Endothelial cell of umbilical vein (primary cell): ENCODE measurements at regions not wholly inside any gene's neighbourhood (a gene's known extent, or its start where the extent isn't known, plus 50 kb on each side); places are given as distances from the start of the nearest gene placed in this dataset.

Source experiments
- BruUV-seq: library from RNA; stranded (reverse); fragments of 400-500 nt; replicated peaks from 2 replicates; lab custom pipeline; 2021; lab: Mats Ljungman, UMichigan
- CTCF ChIA-PET: fragments of 300-600, 350-600 bp; sonication (Branson Sonifier 250); formaldehyde crosslinking; loops from one replicate; lab custom pipeline; 2021; ENCODE audit warnings: antibody characterized with exemption, inconsistent platforms; lab: Charles Lee
- POLR2A ChIA-PET: fragments of 300-600, 350-600 bp; sonication (Branson Sonifier 250); formaldehyde crosslinking; loops from one replicate; lab custom pipeline; 2021; ENCODE audit warnings: antibody characterized with exemption, inconsistent platforms; lab: Charles Lee
- DNase-seq: peaks from one replicate; pipeline ENCODE4 v3.0.0-alpha.2; 2011; ENCODE audit warnings: low read depth, low spot score
- FAIRE-seq: peaks from 2 replicates; lab custom pipeline; 2011; peaks lifted over from hg19 to GRCh38; lab: Jason Lieb, UNC
- H2AFZ ChIP-seq: 2 replicates; pipeline ENCODE4 v1.6.0; 2012; ENCODE audit warnings: low read depth, low read length, control low read depth, inconsistent platforms
- H3K27ac ChIP-seq: 2 replicates; pipeline ENCODE4 v1.5.1; 2011; ENCODE audit warnings: low read depth, mild to moderate bottlenecking, control low read depth, low read length, moderate library complexity; ENCODE audit not compliant: insufficient read depth
- H3K27me3 ChIP-seq, 2 experiments: 2 replicates each; pipeline versions ENCODE4 v1.6.0 to v1.6.1; 2011; ENCODE audit warnings: low read length in 2 of 2, mixed read lengths in 1 of 2; ENCODE audit not compliant: control insufficient read depth in 2 of 2, insufficient read depth in 2 of 2
- H3K36me3 ChIP-seq, 2 experiments: 2 replicates in 1 of 2; 3 replicates in 1 of 2; pipeline ENCODE4 v1.5.1; 2011; ENCODE audit warnings: low read length in 2 of 2, mild to moderate bottlenecking in 1 of 2, moderate library complexity in 1 of 2; ENCODE audit not compliant: control insufficient read depth in 2 of 2, insufficient read depth in 2 of 2; ENCODE audit errors: extremely low read depth in 1 of 2
- H3K4me1 ChIP-seq: 3 replicates; pipeline ENCODE4 v1.5.1; 2011; ENCODE audit warnings: mild to moderate bottlenecking, low read length; ENCODE audit not compliant: control insufficient read depth, insufficient read depth; ENCODE audit errors: extremely low read depth
- H3K4me2 ChIP-seq: 2 replicates; pipeline ENCODE4 v1.6.1; 2011; ENCODE audit warnings: low read length, control low read depth, mixed read lengths; ENCODE audit not compliant: insufficient read depth
- H3K4me3 ChIP-seq, 3 experiments: fragments of 200-600 bp in 1 of 3; sonication (generic), shearing (Covaris generic) in 1 of 3; replicated peaks in 1 of 3; 2 replicates each; pipeline ENCODE4 v1.5.1; 2011 to 2016; ENCODE audit warnings: control low read depth in 3 of 3, low read length in 3 of 3, mild to moderate bottlenecking in 2 of 3, inconsistent platforms in 1 of 3, low read depth in 1 of 3, moderate library complexity in 1 of 3; ENCODE audit not compliant: insufficient read depth in 1 of 3
- H3K79me2 ChIP-seq: 2 replicates; pipeline ENCODE4 v1.6.0; 2012; ENCODE audit warnings: low read length, inconsistent platforms; ENCODE audit not compliant: control insufficient read depth, insufficient read depth
- H3K9ac ChIP-seq: replicated peaks from 2 replicates; pipeline ENCODE3; 2011; ENCODE audit warnings: low read length, control low read depth; ENCODE audit not compliant: insufficient read depth; ENCODE audit errors: extremely low read depth
- H3K9me1 ChIP-seq: replicated peaks from 3 replicates; pipeline ENCODE4 v1.6.0; 2011; ENCODE audit warnings: mild to moderate bottlenecking, low read length; ENCODE audit not compliant: control insufficient read depth, insufficient read depth; ENCODE audit errors: extremely low read depth
- H3K9me3 ChIP-seq: replicated peaks from 2 replicates; pipeline ENCODE4 v1.5.1; 2012; ENCODE audit warnings: low read length, inconsistent platforms; ENCODE audit not compliant: control insufficient read depth, insufficient read depth
- H4K20me1 ChIP-seq: replicated peaks from 2 replicates; pipeline ENCODE3; 2011; ENCODE audit warnings: mild to moderate bottlenecking, low read length; ENCODE audit not compliant: control insufficient read depth, insufficient read depth; ENCODE audit errors: extremely low read depth
- EZH2 ChIP-seq: IDR thresholded peaks from 2 replicates; pipeline ENCODE4 v1.6.1; 2012; ENCODE audit warnings: borderline replicate concordance, low read depth, mild to moderate bottlenecking, moderate library complexity, low read length, inconsistent platforms; ENCODE audit not compliant: severe bottlenecking
- FOS ChIP-seq: IDR thresholded peaks from 2 replicates; pipeline ENCODE4 v1.6.1; 2011; ENCODE audit warnings: mild to moderate bottlenecking, low read length, moderate library complexity, borderline replicate concordance; ENCODE audit not compliant: insufficient read depth
- GATA2 ChIP-seq: IDR thresholded peaks from 2 replicates; pipeline ENCODE4 v1.7.0; 2011; ENCODE audit warnings: low read depth, mild to moderate bottlenecking, moderate library complexity, mixed read lengths, low read length; ENCODE audit not compliant: insufficient read length, insufficient read depth
- JUN ChIP-seq: IDR thresholded peaks from 2 replicates; pipeline ENCODE4 v1.6.1; 2011; ENCODE audit warnings: borderline replicate concordance, low read depth; ENCODE audit not compliant: insufficient read length, insufficient read depth
- MAX ChIP-seq: IDR thresholded peaks from 2 replicates; pipeline ENCODE4 v1.6.1; 2011; ENCODE audit not compliant: insufficient read depth, insufficient read length
- MYC ChIP-seq: IDR thresholded peaks from one replicate; pipeline ENCODE4 v1.6.1; 2011; ENCODE audit warnings: mild to moderate bottlenecking, low read depth, low read length
- POLR2A ChIP-seq: IDR thresholded peaks from 2 replicates; pipeline ENCODE4 v1.6.1; 2012; ENCODE audit warnings: low read depth, mild to moderate bottlenecking, control low read depth, low read length
- dilution Hi-C: fragments of 300-500 bp; cut with MboI; formaldehyde crosslinking; loops from one replicate; pipeline ENCODE4 v1.15.0; 2019; ENCODE audit warnings: low sequenced_read_pairs; ENCODE audit not compliant: extremely low pct_ligation_motif_present
- intact Hi-C: fragments of 100-400 bp; cut with micrococcal nuclease; formaldehyde crosslinking; loops from one replicate; pipeline ENCODE4 v1.10.0; 2022
- TF ChIP-seq, protein P1 (sequence below), 2 donors: IDR thresholded peaks; 1 replicate in 1 of 2; 2 replicates in 1 of 2; pipeline ENCODE4 v1.5.1; 2011; ENCODE audit warnings: low read length in 2 of 2, mild to moderate bottlenecking in 2 of 2, moderate library complexity in 2 of 2, control low read depth in 1 of 2, inconsistent platforms in 1 of 2, low read depth in 1 of 2; ENCODE audit not compliant: insufficient read depth in 1 of 2; ENCODE audit errors: extremely low read depth in 1 of 2

GRCh38 chr19:5219551-5220304 lies 120.9 kb downstream of the PTPRS start:
- CTCF ChIA-PET = no interaction called here
- intact Hi-C loops (no loop called here), dilution Hi-C loops (no loop called here)
- no peak overlapping the region for H3K4me2 ChIP-seq
- no peak overlapping the region for H3K9ac ChIP-seq
- no peak for DNase-seq
- no peaks in the 10 kb centered on the region for H3K36me3 ChIP-seq
- TF ChIP-seq JUN = no peak
- TF ChIP-seq GATA2 = no peak
- TF ChIP-seq MYC = no peak
- TF ChIP-seq FOS = no peak
- no peak for TF ChIP-seq MAX
- TF ChIP-seq, protein P1, sequence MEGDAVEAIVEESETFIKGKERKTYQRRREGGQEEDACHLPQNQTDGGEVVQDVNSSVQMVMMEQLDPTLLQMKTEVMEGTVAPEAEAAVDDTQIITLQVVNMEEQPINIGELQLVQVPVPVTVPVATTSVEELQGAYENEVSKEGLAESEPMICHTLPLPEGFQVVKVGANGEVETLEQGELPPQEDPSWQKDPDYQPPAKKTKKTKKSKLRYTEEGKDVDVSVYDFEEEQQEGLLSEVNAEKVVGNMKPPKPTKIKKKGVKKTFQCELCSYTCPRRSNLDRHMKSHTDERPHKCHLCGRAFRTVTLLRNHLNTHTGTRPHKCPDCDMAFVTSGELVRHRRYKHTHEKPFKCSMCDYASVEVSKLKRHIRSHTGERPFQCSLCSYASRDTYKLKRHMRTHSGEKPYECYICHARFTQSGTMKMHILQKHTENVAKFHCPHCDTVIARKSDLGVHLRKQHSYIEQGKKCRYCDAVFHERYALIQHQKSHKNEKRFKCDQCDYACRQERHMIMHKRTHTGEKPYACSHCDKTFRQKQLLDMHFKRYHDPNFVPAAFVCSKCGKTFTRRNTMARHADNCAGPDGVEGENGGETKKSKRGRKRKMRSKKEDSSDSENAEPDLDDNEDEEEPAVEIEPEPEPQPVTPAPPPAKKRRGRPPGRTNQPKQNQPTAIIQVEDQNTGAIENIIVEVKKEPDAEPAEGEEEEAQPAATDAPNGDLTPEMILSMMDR (IDR thresholded peaks at IDR 0.05; ENCODE audit: extremely low read depth in 1 of 2, insufficient read depth in 1 of 2, low read depth in 1 of 2, low read length in 2 of 2) = no peak
- no peak for TF ChIP-seq POLR2A
- TF ChIP-seq EZH2 = no peak
- H3K27ac ChIP-seq = no peak overlapping the region
- H3K4me1 ChIP-seq = no peaks in the 10 kb centered on the region
- no peaks in the 10 kb centered on the region for H3K27me3 ChIP-seq
- BruUV-seq = no TSS peak
- no peaks in the 10 kb centered on the region for H4K20me1 ChIP-seq
- H3K79me2 ChIP-seq = no peaks in the 10 kb centered on the region
- H3K9me3 ChIP-seq = no peaks in the 10 kb centered on the region
- H3K4me3 ChIP-seq = no peak overlapping the region
- POLR2A ChIA-PET = no interaction called here
- no peak overlapping the region for H2AFZ ChIP-seq
- no peak for FAIRE-seq
- H3K9me1 ChIP-seq = no peaks in the 10 kb centered on the region
